ENCODE measurements at regions not wholly inside any gene's neighbourhood (a gene's known extent, or its start where the extent isn't known, plus 50 kb on each side); places are given as distances from the start of the nearest gene placed in this dataset.

DNA sequence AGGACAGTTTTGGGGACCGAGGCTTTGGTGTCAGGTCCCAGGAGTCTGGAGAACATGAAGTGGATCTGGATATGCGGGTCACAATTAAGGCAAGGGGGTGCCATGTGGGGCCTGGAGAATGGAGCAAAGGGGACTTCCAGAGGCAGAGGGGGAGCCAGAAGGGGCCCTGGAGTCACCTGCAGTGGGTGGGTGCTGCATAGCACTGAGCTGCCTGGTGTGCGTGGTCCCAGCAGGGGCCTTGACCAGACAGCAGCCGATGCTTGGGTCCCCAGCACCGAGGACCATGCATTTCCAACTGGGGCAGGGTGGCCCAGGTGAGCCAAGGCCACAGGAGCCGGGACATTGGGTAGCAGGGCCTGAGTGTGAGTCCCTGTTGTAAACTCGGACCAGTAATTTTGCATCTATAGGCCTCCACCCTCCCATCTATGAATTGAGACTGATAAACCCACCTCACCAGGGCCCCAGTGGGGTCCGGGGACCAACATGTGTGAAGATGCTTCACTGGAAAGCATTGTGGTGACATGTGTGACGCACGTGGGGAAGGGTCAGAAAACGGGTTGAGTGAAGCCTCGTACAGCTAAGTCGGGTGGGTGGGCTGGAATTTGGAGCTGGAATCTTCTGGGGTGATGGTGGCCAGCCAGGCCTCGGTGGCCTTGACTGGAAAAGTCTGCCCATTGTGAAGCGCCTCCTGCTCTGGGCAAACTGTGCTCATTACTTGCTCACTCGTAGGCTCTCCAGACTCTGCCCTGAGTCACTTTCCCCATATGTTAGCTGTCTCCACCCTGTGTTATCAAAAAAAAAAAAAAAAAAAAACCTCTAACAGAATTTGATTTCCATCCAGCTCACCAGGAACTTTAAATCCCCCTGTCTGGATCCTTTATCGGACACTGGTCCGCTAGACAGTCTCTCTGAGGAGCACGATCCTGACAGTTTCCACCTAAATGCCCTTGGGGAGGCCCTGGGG is 90.5 kb upstream of the ZNF469 start:
- DNase-seq: no peak

DNA sequence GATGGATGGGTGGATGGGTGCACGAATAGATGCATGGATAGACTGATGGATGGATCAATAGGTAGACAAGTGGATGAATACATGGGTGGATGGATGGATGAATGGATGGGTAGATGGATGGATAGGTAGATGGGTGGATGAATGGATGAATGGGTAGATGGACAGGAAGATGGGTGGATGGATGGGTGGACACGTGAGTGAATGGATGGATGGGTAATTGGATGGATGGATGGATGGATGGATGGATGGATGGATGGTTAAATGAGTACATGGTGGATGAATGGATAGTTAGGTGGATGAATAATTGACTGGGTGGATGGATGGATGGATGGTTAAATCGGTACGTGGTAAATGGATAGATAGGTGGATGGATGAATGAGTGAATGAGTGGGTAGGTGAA is 89.7 kb upstream of the ZNF469 start:
- no peak for DNase-seq

DNA sequence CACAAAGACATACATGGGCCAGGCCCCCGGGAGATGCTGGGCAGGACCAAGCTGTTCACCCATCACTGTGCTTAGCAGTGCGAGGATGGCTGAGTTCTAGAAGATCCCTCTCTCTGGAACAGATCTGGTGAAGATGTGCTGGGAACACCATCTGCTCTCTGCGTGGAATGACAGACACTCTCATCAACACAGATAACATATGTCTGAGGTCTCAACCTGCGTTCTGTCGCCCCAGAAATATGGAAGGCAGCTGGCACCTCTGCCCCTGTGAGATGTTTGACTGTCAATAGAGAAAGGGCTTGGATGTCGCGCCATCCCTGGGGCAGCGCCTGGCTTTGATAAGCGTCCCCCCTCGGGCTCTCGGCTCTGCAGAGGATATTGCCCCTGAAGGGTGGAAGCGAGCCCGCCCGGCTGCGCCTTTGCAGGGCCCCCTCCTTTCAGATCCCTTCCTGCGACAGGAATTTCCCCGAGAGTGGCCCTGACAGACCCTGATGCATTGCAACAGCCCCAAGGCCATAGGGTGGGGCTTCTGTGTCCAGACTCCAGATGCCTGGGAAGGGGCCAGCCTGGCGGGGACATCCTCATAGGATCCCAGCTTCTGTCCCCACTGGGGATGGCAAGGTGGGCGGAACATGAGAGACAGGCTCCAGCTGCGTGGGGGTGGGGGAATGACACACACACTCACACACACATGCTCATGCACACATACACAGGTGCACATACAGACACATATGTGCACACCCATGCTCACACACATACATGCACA is 86.9 kb upstream of the ZNF469 start:
- no peak for DNase-seq

DNA sequence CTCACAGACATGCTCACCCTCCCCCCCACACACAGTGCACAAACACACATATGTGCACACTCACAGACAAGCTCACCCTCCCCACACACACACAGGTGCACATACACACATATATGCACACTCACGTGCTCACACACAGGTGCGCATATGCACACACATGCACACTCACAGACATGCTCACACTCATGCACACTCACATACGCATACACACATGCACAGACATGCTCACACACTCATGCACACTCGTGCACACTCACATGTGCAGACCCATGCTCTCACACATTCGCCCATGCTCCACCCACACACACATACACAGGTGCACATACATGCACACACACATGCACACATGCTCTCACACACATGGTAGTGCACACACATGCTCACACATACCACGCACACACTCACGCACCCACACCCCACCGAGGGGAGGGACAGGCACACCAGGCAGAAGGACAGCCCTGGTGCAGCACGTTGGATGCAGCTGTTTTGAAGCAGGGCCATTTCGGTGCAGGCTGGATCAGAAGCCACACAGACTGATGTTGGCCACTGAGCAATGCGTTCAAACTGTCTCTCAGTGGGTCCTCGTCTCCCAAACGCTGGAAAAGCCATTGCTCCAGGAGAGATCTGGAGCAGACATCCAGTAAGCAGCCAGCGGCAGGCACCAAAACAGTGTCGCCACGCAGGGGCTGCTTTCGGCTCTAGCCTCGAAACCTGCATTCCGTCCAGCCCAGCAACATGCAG is 86.2 kb upstream of the ZNF469 start:
- no peak for DNase-seq

DNA sequence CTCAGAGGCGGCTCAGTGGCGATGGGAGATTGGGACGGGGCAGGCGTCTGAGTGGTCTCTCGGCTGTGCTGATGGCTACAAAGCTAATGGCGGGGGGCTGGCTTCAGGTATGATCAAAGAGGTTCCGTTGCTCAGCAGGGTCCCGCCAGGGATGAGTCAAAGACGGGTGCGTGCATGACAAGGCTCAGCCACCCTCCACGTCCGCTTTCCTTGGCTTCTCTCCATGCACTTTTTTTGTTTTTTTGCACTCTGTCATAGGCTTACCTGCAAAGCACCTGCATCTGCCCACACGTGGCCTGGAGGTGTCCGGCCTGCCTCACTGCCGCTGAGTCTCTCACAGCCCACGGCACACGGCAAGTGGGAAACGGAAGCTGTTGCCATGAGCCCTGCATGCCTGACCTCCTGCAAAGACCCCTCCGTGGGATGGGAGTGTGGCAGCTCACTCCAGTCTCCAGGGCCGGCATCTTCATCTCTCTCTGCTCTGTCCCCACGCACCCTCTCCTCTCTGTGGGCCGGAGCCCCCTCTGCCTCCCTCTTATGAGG is 85.5 kb upstream of the ZNF469 start:
- no peak for DNase-seq

DNA sequence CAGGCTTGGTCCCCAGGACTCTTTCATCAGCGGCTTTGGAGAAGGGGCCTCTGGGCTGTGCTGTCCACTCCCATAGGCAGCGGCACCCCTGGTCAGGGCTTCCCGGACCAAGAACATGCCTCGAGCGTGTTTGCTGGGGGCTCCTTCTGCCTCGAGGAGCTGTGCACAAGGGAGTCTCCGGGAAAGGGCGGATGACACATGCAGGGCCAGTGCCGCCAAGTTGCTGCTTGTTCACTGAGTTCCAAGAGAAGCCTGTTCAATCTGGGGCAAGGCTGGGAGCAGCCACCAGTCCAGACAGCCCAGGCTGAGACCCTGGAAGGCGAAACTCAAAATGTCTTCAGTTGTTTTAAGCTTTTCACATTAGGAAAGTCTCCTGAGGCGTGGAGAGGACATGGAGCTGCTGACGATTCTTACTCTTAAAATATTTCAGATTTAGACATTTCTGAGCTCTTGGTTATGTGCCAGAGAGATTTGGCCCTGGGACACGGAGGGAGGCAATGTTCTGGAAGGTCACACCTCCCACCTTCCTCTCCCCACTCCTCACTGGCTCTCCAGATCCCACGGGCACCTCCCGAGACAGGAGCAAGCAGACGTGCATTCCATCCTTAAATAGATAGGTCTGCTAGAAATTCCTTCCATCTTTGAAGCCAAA is 84.5 kb upstream of the ZNF469 start:
- no peak for DNase-seq

DNA sequence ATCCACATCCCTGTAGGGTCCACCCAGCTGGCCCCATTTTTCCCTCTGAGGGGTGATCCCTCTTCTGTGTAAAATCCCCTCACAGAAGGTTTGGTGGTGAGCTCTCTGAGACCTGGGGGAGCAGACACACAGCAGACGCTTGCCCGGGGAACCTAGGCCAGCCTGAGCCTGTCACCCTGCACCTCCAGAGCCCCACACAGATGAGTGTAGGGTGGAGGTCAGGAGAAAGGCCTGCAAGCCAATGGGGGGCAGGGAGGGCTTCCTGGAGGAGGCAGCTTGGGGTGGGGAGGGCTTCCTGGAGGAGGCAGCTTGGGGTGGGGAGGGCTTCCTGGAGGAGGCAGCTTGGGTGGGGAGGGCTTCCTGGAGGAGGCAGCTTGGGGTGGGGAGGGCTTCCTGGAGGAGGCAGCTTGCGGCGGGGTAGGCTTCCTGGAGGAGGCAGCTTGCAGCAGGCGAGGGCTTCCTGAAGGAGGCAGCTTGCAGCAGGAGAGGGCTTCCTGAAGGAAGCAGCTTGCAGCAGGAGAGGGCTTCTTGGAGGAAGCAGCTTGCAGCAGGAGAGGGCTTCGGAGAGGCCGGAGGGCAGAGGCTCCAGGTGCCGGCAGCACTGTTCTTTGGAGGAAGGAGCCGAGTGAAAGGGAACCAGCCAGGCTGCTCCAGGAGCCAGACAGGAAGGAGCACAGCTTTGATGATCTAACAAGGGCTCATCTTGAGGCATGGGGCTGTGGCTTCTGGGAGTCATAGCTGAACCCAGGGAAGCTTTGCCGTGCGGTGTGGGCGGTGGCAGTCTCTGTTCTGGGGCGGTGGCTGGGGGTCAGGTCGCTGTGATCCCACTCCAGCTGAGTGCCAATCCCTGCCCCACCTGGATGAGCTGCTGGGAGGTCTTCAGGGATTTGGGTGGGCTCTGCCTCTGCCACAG is 83.7 kb upstream of the ZNF469 start:
- DNase-seq: no peak

DNA sequence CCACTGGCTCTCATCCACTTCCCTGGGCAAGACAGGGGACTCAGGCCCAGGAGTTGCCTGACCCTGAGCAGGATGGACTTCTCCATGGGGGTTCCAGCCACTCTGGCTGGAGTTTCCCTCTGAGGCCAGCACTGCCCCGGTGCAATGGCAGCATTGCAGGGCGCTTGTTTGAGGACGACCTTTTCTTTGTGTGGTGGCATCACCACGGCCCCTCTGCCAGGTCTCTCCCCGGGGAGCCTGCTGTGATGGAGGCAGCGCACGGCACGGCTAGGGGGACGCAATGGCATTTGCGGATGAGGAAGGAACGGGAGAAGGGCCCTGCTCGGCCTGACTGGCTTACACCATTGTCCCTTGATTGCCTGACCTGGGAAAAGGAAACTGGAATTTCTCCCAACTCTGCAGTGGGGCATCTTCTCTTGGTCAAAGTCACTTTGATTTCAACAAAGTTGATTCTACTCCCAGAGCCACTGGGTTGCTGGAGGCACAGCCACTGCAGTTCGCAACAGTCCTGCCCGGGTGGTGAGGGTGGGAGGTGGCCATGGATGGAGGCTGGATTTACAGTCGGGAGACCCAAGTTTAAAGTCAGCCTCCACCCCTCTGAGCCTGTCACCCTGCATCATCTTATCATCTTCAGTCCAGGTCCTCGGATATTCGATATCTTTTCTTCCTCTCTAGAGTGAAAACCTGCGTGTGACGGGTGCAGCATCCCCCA is 82.9 kb upstream of the ZNF469 start:
- no peak for DNase-seq

DNA sequence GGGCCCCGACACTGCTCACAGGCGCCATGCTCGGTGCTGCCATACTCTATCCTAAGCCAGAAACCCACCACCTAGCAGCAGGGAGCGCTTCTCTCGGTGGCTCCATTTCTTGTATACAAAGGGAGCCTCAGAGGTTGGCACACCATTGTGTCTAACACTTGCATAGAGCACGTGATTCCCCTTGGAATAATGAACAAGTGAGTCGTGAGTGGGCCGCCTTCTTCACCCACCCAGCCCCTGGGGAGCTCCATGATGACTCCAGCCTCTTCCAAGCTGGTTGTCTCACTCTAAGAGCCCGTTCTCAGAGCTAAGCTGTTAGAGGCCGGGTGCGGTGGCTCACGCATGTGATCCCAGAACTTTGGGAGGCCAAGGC is 82.3 kb upstream of the ZNF469 start:
- DNase-seq: no peak

DNA sequence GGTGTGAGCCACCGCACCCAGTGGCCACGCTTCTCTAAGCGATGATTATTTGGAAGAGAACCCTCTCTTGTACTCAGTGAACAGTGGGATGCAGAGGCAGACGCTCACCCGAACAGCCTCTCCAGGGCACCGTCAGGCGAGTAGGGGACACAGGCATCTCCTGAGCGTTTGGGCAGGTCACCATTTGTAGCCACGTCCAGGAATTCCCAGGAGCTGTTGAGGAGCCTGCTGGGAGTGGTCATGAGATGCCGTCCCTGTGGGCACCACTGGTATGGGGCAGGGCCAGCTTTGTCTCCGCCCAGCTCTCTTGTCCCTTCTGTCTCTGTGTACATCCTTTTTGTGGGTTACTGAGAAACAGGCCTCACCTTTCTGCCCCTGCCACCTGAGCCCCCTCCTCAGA is 81.3 kb upstream of the ZNF469 start:
- no peak for DNase-seq

DNA sequence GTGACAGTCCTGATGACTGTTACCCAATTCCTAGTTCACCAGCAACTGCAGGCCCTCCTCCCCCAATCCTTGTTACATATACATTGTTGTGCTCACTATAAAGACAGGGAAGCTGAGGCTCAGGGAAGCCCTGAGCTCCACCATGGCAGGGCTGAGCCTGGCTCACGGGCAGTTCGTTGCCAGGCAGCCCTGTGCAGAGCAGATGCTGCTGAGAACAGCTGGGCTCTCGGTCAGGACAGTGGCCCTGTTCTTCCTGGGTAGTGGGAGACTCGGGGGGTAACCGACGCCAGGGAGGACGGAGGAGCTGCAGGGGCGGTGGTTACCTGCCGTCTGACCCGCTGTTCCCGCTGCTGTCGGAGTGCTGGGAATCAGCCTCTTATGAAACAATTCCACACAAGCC is 80.9 kb upstream of the ZNF469 start:
- DNase-seq: no peak

DNA sequence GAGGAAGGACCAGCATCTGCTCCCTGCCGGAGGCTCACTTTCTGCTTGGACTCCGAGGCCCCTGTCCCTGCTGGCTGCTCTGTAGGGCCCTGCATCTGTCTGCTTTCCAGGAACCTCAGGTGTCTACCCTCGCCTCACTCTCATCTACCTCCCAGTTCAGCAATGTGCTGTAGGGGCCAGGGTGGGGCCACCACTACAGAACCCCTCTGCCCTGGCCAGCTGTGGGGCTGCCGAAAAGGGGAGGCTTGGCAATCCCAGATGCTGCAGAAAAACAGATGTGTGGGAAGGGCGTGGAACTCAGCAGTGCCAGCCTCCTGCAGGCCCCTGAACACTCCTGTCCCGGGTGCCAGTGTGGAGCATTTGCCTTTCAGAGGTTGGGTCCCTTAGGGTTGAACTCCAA is 80.1 kb upstream of the ZNF469 start:
- no peak for DNase-seq

DNA sequence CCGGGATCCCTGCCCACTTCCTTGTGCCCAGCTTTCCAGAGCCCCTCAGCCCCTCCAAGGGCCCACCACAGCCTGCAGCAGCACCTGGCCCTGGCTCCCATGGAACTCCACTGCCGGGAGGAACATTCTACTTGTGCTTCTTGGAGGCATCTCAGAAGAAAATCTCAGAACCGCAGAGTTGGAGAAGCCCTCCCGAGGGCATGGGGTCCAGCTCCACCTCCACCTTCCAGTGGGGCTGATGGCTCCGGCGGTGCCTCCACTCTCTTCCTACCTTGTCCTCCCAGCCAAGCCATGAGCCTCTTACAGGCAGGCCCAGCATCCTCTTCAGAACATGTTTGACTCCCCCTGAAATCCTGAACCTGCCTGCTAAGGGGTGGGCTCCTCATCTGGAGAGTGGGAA is 79.4 kb upstream of the ZNF469 start:
- no peak for DNase-seq

DNA sequence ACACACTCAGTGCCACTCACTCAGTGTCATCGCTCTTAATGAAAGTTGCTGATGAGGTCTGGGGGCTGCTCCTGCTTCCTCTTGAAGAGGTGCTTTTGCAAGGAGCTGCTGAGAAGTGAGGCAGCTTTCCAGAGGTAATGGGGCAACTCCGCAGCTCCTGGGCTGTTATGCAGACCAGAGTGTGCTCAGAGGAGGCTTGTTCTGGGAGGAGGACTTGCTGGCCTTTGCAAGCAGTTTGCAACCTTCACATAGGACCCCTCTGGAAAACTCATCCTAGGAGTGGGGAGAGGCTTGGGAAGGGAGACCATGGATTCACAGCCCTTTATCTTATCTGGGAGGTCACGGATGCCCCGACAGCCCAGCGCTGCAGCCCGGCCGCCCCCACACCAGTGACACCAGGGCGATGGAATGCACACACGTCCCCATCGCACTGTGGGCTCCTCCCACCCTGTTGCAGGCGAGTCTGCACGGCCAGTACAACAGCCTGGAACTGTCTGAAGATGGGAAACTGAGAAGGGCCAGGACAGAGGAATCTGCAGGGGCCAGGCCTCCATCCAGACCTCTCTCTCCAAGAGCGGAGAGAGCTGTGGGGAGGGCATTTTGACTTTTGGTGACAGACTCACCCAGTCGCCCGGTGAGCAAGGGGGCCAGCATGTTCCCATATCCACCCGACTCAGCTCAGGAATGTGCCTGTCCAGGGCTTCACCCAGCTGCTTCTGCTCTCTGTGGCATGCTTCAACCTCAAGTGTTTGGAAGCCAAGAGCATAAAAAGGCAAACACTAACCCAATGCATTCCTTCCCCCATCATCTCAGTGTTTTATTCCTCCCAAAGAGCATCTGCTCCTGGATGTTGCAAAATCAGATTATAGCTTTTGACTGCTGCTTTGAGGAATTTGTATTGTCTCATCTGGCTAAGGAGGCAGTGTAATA is 78.6 kb upstream of the ZNF469 start:
- DNase-seq: no peak

DNA sequence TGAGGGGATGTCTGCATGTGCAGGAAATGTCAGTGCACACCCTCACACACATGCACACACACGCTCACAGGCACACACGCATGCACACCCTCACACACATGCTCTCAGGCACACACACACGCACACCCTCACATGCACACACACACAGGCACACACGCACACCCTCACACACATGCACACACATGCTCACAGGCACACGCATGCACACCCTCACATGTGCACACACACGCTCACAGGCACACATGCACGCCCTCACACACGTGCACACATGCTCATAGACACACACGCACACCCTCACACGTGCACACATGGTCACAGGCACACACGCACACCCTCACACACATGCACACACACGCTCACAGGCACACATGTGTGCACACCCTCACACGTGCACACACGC is 77.6 kb upstream of the ZNF469 start:
- DNase-seq: no peak

DNA sequence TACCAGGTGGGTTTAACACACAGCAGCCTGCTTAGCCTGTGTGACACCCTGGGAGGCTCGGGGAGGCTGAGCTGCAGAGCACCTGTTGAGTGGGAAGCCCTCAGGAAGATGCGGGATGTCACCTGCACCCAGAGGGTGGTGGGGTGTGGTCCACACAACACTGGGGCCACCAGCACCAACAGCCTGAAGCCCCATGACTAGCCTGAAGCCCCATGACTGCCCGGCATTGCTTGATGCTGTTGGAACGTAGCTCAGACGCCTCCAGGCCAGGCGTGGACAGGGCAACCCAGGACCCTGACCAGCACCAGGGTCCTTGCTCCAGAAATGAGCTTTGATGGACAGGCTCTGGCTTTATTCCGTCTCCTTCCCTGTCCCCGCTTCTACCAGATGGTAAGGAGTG is 76.3 kb upstream of the ZNF469 start:
- DNase-seq: no peak

DNA sequence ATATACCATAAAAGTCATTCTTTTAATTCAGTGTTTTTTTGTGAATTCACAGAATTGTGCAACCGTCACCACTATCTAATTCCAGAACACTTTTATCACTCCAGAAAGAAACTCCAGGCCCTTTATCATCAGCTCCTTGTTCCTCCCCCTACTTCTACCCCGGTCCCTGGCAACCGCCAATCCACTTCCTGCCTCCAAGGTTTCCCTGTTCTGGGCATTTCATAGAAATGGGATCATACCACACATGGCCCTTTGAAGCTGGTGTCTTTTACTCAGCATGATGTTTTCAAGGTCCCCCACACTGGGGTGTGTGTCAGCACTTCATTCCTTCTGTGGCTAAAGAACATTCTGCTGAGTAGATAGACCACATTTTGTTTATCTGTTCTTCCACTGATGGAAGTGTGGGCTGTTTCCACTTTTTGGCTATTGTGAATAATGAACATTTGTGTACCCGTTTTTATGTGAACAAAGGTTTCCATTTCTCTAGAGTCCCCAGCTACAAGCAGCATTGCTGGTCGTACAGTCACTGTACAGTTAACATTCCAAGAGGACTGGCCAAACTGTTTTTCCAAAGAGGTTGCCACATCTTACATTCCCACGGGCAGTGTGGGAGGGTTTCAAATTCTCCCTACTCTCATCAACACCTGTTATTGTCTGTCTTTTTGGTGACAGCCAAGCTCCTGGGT is 75.8 kb upstream of the ZNF469 start:
- DNase-seq: no peak

DNA sequence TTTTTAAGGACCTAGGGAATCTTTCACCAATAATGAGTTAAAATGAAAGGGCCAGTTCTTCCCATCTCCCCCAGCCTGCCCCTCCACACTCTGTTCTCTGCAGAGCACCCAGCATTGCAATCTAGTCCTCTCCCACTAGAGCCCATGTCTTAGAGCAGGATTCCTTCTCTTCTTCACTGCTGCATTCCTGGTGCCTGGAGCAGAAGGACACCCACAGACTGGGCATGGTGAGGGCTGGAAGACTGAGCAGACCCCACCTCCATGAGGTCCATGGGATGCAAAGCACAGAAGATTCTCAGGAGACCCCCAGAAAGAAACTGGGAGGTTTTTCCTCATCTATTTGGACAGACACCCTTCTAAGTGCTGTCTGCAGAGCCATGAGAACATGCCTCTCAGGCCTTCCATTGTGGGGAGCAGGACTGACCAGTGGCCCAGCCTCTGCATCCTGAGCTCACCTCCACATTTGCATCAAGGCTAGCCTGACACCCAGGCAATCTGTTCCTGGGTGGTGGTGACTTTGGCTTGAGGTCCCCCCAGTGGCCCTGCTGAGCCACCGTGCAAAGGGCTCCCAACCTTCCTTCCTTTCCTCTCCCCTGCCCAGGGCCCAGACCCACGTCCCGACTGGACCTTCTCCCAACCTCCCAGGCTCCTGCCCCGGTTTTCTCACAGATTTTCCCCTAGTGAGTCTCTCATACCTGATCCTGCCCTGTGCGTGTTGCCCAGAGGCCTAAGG is 74.2 kb upstream of the ZNF469 start:
- DNase-seq: no peak
